Ovary (tissue), 3 donors: ENCODE measurements at regions not wholly inside any gene's neighbourhood (a gene's known extent, or its start where the extent isn't known, plus 50 kb on each side); places are given as distances from the start of the nearest gene placed in this dataset.

Experiments used
- CTCF ChIP-seq, 3 donors: fragments of 450-650 bp in 2 of 3; fragments of 200-600 bp in 1 of 3; IDR thresholded peaks; one replicate each; pipeline versions ENCODE4 v1.5.1 to v1.8.0; 2016 to 2022; ENCODE audit warnings: antibody characterized with exemption in 3 of 3, mild to moderate bottlenecking in 1 of 3
- POLR2A ChIP-seq: fragments of 450-650 bp; IDR thresholded peaks from one replicate; pipeline ENCODE4 v1.6.1; 2017; ENCODE audit warnings: antibody characterized with exemption, mild to moderate bottlenecking, moderate library complexity
- donor health status: DM: no; HTN: no; CAD: no.

DNA sequence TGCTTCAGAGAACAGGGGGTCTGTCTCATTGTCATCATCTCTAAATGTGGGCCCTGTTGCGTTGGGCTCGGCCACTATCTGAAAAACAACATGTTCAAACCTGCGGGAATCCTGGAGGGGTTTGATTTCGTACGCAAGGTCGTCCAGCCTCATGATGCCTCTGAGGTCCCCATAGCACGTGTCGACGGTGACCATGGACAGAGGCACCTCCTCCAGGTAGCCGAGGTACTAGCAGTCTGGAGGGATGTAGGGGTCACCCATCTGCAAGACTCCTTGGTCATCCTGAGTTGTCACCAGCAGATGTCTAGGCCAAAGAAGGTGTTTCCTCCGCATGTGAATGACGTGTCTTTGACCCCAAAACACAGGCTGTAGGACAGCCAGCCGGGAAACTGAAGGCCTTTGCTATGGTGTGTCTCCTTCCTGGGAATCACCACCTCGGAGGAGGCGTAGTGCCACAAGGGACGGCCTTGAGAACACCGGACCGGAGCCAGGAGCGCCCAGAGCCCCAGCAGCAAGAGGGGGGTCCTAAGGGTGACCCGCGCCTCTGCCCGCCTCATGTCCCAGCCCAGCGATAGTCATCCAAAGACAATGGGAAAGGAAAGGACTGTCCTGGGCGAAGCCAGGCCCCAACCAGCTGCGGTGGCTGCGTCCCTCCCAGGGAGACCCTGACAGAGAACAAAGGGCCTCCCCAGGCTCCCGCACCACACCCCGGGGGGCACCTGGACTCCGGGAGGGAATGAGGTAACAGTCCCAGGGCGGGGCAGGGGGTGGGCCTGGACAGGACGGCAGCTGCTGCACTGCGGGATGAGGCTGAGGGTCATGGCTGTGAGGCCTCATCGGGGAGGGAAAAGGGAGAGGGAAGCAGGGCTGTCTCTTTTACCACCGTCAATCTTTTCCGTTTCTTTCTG, 445.5 kb downstream of the TMEM121 start:
- TF ChIP-seq CTCF (IDR thresholded peaks at IDR 0.05) (no peak), POLR2A (no peak)
